ENCODE measurements at regions not wholly inside any gene's neighbourhood (a gene's known extent, or its start where the extent isn't known, plus 50 kb on each side); places are given as distances from the start of the nearest gene placed in this dataset.
A peak's percentile ranks its signal among the peaks of the same experiment; 100 is the strongest.

DNA sequence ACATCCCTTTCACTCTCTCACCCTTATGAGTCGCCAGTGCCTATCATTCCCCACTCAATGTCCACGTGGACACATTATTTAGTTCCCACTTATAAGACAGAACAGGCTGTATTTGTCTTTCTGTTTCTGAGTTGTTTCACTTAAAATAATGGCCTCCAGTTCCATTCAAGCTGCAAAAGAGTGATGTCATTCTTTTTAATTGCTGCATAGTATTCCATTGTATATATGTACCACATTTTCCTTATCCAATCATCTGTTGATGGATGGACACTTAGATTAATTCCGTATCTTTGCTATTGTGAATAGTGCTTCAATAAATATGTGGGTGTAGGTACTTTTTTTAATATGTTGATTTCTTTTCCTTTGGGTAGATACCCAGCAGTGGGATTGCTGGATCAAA, 79.1 kb downstream of the ZNF365 start:
- no peak for DNase-seq

DNA sequence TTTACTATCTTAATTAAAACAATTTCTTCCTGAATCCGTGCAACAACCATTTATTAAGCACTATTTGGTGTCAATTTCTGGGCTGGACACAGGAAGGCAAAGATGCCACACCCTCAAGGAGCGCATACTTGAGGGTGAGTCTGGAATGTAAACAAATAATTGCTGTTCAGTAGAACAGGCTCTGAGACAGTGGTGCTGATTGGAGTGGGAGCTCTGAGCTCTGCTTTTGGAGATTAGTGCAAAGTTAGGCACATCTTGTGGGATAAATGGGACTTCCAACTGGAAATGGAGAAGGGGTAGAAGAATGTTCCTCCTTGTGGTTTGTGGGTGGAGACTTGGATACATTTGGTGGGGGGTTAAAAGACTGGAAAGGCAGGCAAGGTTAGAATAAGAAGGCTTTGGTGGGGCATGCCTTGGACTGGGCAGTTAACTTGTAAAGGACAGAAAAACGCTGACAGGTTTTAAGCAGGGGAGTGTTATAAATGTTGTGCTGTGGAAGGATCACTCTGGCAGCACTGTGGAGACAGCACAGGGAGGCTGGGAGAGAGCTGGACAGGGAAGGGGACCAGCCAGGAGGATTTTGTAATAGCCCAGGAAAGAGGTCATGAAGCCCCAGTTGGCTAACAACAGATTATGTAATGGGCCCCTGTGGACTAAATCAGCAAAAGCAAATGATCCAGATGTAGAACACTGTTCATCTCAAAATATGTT, 80.7 kb downstream of the ZNF365 start:
- no peak for DNase-seq

DNA sequence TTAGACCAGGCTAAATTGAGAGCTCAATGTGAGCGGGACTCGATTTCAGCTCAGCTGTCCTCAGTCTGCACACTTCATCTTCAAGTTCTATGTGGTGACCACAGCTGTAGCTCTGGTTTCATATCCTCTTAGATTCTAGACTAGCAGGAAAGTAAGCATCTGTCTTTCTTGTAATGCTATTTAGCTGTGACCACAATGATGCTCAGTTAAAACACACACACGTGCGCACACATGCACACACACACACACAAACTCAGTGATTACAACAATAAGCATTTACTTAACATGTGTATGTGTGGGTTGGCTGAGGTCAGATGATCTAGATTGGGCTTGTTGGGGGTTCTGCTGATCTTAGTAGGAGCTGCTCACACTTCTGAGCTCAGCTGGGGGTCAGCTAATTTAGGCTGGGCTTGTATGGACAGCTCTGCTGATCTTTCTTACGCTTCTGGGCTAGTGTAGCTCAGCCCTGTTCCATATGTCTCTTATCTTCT, 82.5 kb downstream of the ZNF365 start:
- DNase-seq: no peak

GRCh38 chr10:62457196-62457595, 83.0 kb downstream of the ZNF365 start:
- no peak for DNase-seq

- DNase-seq: no peak
Measured at GRCh38 chr10:62457598-62457997, 83.4 kb downstream of the ZNF365 start.

DNA sequence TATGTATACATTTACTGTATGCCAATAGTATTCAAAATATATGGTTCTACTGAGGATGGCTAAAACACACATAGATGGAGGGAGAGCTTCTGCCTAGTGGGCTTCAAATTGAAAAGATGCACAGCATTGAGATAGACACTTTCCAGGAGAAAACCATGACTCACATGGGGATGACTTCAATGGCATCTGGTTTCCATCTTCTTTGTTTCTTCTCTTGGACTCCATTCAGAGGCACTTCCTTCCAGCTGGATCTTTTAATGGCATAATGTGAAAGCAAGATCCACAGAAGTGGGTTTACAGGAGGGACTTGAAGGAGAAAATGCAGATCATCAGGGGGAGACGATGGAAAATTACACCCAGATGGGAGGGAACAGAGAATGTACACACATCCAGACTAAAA, 84.9 kb downstream of the ZNF365 start:
- no peak for DNase-seq

DNA sequence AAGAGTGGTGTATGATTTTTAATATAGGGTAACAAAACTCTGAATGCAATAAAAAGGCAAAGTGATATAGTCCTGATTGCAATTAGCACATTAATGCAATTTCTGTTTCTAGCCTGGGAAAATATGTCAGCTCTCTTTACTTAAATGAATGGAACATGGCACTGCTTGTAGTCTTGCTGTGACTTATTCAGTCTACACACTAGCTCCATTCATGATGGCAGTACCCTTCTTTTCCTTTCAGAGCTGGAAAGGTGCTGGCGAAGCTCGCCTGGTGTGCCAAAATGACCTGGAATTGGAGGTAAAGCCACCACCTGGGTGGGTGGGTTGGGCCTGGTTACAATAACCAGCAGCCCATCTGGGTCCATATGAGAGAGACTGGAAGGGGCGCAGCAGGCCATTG, 85.3 kb downstream of the ZNF365 start:
- DNase-seq: no peak

- no peak for DNase-seq
Measured at GRCh38 chr10:62460393-62460792, 86.2 kb downstream of the ZNF365 start.

DNA sequence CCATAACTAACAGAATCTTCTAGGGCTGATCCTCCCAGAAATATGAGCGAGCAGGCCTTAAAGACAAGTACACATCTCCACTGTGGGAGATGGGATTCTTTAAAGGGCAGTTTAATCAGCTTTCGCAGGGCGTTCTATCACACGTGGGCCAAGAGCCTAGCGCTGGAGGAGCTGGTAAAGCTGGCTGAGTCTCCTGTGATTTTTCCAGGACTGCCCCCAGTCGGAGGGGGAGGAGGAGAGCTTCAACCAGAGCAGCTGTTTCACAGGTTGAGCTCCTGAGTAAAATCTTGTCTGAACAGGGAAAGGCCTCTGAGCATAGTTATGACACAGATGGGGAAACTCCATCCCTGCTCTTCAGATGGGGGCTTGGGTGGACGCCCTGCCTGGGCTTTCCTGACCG, 87.0 kb downstream of the ZNF365 start:
- DNase-seq: no peak

- no peak for DNase-seq
Measured at GRCh38 chr10:62462461-62462860, 88.3 kb downstream of the ZNF365 start.

DNA sequence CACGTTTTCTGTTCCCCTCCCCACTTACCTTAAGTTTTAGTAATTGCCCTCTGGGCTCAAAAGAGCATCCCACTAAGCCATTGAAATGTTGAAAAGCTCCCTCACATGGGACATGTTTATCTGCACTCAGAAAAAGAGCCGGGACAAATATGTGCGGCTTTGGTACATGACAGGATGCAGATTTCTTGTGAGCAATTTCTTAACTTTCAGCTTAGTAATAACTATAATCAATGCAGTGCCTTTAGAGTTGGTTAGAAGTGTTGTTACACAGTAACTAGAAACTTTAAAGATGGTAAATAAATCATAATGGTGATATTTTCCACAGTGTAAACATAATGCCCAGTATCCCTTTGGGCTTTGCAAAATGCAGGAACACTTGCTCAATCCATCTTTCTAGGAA, 89.2 kb downstream of the ZNF365 start:
- DNase-seq: no peak

GRCh38 chr10:62464308-62464707, 90.1 kb downstream of the ZNF365 start:
- no peak for DNase-seq

DNA sequence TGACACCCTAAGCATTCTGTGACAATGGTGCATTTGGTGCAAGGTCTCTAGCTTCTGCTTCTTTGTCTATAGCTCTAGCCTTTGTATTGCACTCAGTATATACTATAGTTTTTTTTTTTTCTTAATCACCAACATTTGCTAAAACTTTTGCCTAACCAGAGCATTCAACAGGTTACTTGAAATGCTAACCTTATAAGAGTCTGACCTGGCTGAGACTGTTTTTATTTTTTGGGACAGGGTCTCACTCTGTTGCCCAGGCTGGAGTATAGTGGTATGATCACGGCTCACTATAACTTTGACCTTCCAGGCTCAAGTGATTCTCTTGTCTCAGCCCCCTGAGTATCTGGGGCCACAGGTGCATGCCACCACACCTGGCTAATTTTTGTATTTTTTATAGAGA, 92.4 kb downstream of the ZNF365 start:
- no peak for DNase-seq

- no peak for DNase-seq
Measured at GRCh38 chr10:62467527-62467926, 93.4 kb downstream of the ZNF365 start.

- DNase-seq: no peak
Measured at GRCh38 chr10:62471711-62472110, 97.5 kb downstream of the ZNF365 start.

- no peak for DNase-seq
Measured at GRCh38 chr10:62473241-62473640, 99.1 kb downstream of the ZNF365 start.

- DNase-seq: no peak
Measured at GRCh38 chr10:62475551-62475950, 101.4 kb downstream of the ZNF365 start.

DNA sequence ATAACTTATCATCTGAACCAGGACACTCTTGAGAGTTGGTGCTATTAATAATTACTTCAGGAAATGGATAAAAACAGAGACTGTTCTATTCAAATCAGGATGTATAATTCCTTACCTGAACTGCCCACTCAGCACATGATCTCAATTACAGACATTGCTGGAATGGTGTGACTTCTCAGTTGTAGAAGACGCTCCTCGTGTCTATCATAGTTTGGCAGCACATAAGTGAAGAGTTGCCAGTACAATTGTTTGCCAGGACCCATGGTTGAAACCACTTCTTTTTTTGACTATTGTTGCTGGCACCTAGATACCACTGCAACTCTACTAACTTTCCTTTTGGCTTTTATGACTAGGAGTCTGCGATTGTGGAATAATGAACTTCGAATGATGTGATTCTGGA, 105.4 kb downstream of the ZNF365 start:
- no peak for DNase-seq

GRCh38 chr10:62480196-62480595, 106.0 kb downstream of the ZNF365 start:
- no peak for DNase-seq

- no peak for DNase-seq
Measured at GRCh38 chr10:62482581-62482980, 108.4 kb downstream of the ZNF365 start.

DNA sequence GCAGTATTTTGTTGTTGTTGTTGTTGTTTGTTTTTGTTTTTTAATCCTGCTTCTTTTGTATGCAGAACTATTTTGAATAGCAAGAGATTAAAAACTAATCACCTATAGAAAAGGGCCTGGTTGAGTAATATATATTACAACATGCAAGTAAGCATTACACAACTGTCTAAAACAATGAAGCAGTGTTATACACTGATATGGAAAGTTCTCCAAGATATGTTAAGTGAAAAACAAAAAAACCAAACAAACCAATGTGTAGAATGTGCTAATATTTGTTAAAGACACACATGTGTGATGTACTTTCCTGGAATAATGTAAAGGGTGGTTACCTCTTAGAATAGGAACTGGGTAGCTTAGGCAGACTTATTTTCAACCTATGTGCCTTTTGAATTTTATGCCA, 117.4 kb downstream of the ZNF365 start:
- no peak for DNase-seq

DNA sequence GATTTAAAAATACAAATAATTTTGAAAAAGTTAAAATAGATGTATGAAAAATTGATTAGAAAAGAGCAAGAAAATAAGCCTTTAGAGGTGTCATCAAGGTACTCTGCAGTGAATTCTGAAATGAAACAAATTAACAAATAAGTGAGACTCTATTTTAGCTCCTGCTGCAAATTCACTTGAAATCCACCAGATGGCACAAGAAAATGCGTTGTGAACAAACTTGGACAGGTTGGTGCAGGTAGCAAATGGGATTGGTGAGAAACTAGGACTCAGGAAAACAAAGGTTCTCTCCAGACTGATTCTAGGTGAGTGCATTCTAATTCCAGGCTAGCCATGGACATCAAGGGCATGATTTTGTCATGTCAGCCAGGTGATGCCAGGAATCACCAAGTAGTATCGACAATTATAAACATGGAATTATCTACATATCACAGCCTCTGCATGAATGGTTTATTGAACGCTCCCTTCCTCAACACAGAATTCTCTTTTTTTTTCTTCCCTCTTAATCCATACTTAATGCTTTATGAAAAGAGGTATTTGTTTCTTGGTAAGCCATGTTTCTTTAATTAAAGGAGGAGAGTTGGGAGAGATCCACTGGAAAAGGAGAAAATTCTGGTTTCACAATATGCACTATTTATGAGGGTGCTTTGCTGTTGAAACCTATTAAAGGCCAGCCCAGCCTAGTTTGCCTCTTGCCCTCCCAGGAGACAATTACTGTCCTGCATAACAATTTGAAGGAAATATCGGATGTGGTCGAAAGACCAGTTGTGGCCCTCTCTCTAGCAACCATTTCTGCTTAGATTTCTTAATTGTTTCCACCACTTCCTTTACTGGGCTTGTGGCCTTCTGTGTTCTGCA, 118.1 kb downstream of the ZNF365 start:
- peak; percentile 4 for DNase-seq

DNA sequence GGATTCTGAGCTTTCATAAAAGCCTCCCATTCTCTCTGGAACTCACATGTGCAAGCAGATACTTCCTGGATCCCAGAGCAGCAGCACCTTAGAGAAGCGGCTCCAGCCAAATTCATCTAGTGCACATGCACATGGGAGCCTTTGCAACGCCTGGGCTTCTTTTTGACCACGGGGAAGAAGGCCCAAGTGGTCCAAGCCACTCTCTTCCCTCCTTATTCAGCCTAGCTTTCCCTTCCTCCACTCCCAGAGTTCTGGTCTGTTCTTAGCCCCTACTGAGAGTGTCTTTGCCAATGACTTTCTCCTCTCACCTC, 118.7 kb downstream of the ZNF365 start:
- no peak for DNase-seq

DNA sequence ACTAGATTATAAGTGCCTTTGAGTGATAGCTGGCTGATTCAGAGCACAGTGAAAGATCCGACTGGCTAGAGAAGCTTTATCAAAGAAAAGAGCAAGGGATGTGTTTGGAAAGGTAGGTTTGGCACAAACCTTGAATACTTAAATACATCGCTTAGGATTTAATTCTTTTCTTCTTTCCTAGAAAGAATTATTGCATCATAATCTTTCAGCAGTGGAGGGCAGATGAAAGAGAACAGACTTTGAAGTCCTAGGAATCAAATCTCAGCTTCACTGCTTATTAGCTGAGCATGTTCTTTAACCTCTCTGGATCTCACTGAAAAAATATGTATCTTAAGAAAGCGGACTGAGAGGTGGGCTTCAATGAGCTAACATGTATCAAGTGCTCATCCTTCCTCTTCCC, 122.8 kb downstream of the ZNF365 start:
- DNase-seq: no peak

DNA sequence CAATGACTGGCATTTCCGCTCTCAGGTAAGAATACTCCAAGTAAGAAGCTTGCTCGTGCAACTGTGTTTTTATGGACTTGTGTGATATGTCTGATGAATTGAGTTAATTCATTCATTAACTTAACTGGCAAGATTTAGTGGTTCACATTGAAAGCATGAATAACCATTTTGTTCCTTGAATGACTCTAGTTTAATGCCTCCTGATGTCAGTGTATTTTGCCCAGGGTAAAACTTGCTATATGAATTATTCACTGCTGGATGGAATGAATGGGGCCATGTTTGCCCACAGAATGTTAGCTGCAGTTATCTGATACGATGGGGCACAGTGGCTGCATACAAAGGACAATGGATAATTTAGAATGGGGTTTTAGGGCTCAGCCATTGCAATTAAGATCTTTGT, 124.1 kb downstream of the ZNF365 start:
- no peak for DNase-seq
